B cell (primary cell): ENCODE measurements at regions not wholly inside any gene's neighbourhood (a gene's known extent, or its start where the extent isn't known, plus 50 kb on each side); places are given as distances from the start of the nearest gene placed in this dataset.

Experiments used
- ATAC-seq: fragments of 200-7000 bp; cut with Tn5 transposase; one replicate; pipeline ENCODE4 v1.10.0; 2021; ENCODE audit warnings: low read depth, mild to moderate bottlenecking, moderate number of reproducible peaks, moderate library complexity
- CTCF ChIA-PET: fragments of 350-600 bp; sonication (Branson Sonifier 250); formaldehyde crosslinking; loops from one replicate; lab custom pipeline; 2021; ENCODE audit warnings: antibody characterized with exemption, inconsistent platforms; lab: Charles Lee
- POLR2A ChIA-PET: fragments of 350-600 bp; sonication (Branson Sonifier 250); formaldehyde crosslinking; loops from one replicate; lab custom pipeline; 2021; ENCODE audit warnings: antibody characterized with exemption; lab: Charles Lee
- DNase-seq: peaks from one replicate; pipeline ENCODE4 v3.0.0; 2013
- H2AFZ ChIP-seq: 2 replicates; pipeline ENCODE4 v1.6.1; 2012; ENCODE audit warnings: mild to moderate bottlenecking, low read depth, low read length; ENCODE audit not compliant: insufficient read depth, poor library complexity, severe bottlenecking
- H3K27ac ChIP-seq, 2 donors: 1 replicate in 1 of 2; 2 replicates in 1 of 2; pipeline ENCODE4 v1.5.1; 2012 to 2013; ENCODE audit warnings: low read length in 2 of 2, mild to moderate bottlenecking in 2 of 2, moderate library complexity in 1 of 2
- H3K27me3 ChIP-seq, 4 experiments: fragments of 200-600 bp in 1 of 4; sonication (generic) in 1 of 4; replicated peaks in 1 of 4; 1 replicate in 2 of 4; 2 replicates in 2 of 4; pipeline versions ENCODE4 v1.6.1 to v1.7.0; 2013 to 2016; ENCODE audit warnings: low read length in 3 of 4, mild to moderate bottlenecking in 2 of 4, mixed read lengths in 1 of 4, moderate library complexity in 1 of 4; ENCODE audit not compliant: insufficient read depth in 4 of 4, control insufficient read depth in 3 of 4; ENCODE audit errors: control extremely low read depth in 1 of 4
- H3K36me3 ChIP-seq, 2 experiments: replicated peaks in 1 of 2; 1 replicate in 1 of 2; 2 replicates in 1 of 2; pipeline versions ENCODE4 v1.6.1 to v1.7.1; 2013; ENCODE audit warnings: low read length in 1 of 2; ENCODE audit not compliant: insufficient read depth in 2 of 2, control insufficient read depth in 1 of 2; ENCODE audit errors: control extremely low read depth in 1 of 2, extremely low read depth in 1 of 2
- H3K4me1 ChIP-seq, 2 donors: fragments of 200-600 bp in 1 of 2; sonication (generic) in 1 of 2; 1 replicate in 1 of 2; 2 replicates in 1 of 2; pipeline versions ENCODE4 v1.5.1 to v1.6.1; 2013 to 2017; ENCODE audit warnings: low read length in 2 of 2; ENCODE audit not compliant: control insufficient read depth in 2 of 2, insufficient read depth in 2 of 2
- H3K4me2 ChIP-seq: replicated peaks from 2 replicates; pipeline ENCODE3; 2012; ENCODE audit warnings: mild to moderate bottlenecking, low read depth, low read length; ENCODE audit not compliant: poor library complexity, severe bottlenecking
- H3K4me3 ChIP-seq, 5 experiments: fragments of 200-600 bp in 1 of 5; sonication (generic) in 1 of 5; 1 replicate in 3 of 5; 2 replicates in 2 of 5; pipeline versions ENCODE4 v1.5.1 to v1.7.0; 2011 to 2016; ENCODE audit warnings: low read length in 4 of 5, mild to moderate bottlenecking in 4 of 5, low read depth in 2 of 5, control low read depth in 1 of 5, moderate library complexity in 1 of 5; ENCODE audit not compliant: insufficient read depth in 1 of 5; ENCODE audit errors: control extremely low read depth in 1 of 5, extremely low read depth in 1 of 5
- H3K79me2 ChIP-seq: fragments of 200-600 bp; sonication (generic); one replicate; pipeline ENCODE4 v1.6.0; 2016; ENCODE audit warnings: low read length; ENCODE audit not compliant: control insufficient read depth, insufficient read depth
- H3K9ac ChIP-seq: fragments of 200-600 bp; sonication (generic); 2 replicates; pipeline ENCODE4 v1.6.1; 2017; ENCODE audit warnings: mild to moderate bottlenecking, low read length, moderate library complexity
- H3K9me3 ChIP-seq, 3 donors: one replicate each; pipeline versions ENCODE4 v1.6.1 to v1.7.1; 2013; ENCODE audit warnings: low read length in 2 of 3; ENCODE audit not compliant: control insufficient read depth in 2 of 3, insufficient read depth in 1 of 3; ENCODE audit errors: control extremely low read depth in 1 of 3
- H4K20me1 ChIP-seq: 2 replicates; pipeline ENCODE4 v1.6.0; 2012; ENCODE audit warnings: mild to moderate bottlenecking, low read length; ENCODE audit not compliant: insufficient read depth, control insufficient read depth, poor library complexity, severe bottlenecking
- H3K27ac Mint-ChIP-seq: one replicate; pipeline ENCODE4 v1.8.0; 2021; ENCODE audit warnings: mixed read lengths
- H3K27me3 Mint-ChIP-seq: one replicate; pipeline ENCODE4 v1.8.0; 2021; ENCODE audit warnings: mixed read lengths
- H3K4me1 Mint-ChIP-seq: one replicate; pipeline ENCODE4 v1.8.0; 2021; ENCODE audit warnings: mixed read lengths
- H3K4me3 Mint-ChIP-seq: one replicate; pipeline ENCODE4 v1.8.0; 2021; ENCODE audit warnings: mixed read lengths
- H3K9me3 Mint-ChIP-seq: one replicate; pipeline ENCODE4 v1.8.0; 2022; ENCODE audit warnings: mixed read lengths; ENCODE audit not compliant: insufficient read depth
- CTCF ChIP-seq: fragments of 200-600 bp; IDR thresholded peaks from one replicate; pipeline ENCODE4 v1.8.0; 2022; ENCODE audit warnings: antibody characterized with exemption, mild to moderate bottlenecking
- EZH2 ChIP-seq: IDR thresholded peaks from 2 replicates; pipeline ENCODE4 v1.6.1; 2012; ENCODE audit warnings: borderline replicate concordance, low read depth, mild to moderate bottlenecking, moderate library complexity, low read length; ENCODE audit not compliant: insufficient read depth, poor library complexity, severe bottlenecking
- WGBS: methylation state at CpG from one replicate; pipeline ENCODE4 v1.1.5; 2013; ENCODE audit warnings: missing lambda C conversion rate; ENCODE audit not compliant: insufficient coverage; 5-methylcytosine and 5-hydroxymethylcytosine counted together
- intact Hi-C: fragments of 100-400 bp; cut with micrococcal nuclease; formaldehyde crosslinking; loops from one replicate; pipeline ENCODE4 v1.10.0; 2022

- Histone ChIP-seq H2AFZ (no peak overlapping the region), H3K27me3 (no peaks in the 10 kb centered on the region), H4K20me1 (no peaks in the 10 kb centered on the region), H3K4me2 (no peak overlapping the region), H3K9ac (no peak overlapping the region), H3K27ac (no peak overlapping the region), H3K9me3 (no peaks in the 10 kb centered on the region), H3K4me1 (no peaks in the 10 kb centered on the region), H3K79me2 (no peaks in the 10 kb centered on the region), H3K4me3 (no peak overlapping the region), H3K36me3 (no peaks in the 10 kb centered on the region)
- DNase-seq (no peak), ATAC-seq (no peak)
- Mint-ChIP-seq H3K9me3 (no peaks in the 10 kb centered on the region), H3K4me1 (no peaks in the 10 kb centered on the region), H3K4me3 (no peak overlapping the region), H3K27me3 (no peaks in the 10 kb centered on the region), H3K27ac (no peak overlapping the region)
- ChIA-PET POLR2A (no interaction called here), CTCF (no interaction called here)
- WGBS = no CpG with 5 or more reads among the region's 1 CpG
- intact Hi-C loops = no loop called here
- no peak for TF ChIP-seq EZH2
- TF ChIP-seq CTCF = no peak
Observed at GRCh38 chr18:34543356-34543755, 166.7 kb upstream of the DTNA start.

DNA sequence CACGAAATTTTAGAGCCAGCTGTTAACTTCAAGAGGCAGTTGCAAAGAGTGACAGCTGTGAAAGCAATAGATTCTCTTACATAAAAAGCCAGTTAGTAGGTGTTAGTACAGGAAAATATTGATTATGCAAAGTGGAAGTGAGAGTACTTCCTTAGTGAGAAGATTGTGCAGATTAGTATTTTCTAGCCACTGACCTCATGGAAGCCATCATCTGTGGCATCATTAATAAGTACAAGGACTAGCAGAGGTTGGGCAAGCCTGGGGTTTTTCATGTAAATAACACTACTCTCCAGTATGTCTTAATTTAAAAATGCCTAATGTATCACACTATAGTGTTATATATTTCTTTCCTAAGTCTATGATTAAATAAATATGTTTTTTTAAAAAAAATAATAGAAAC, 166.2 kb upstream of the DTNA start:
- intact Hi-C loops = no loop called here
- Mint-ChIP-seq H3K27me3 (no peaks in the 10 kb centered on the region), H3K4me3 (no peak overlapping the region), H3K27ac (no peak overlapping the region), H3K9me3 (no peaks in the 10 kb centered on the region), H3K4me1 (no peaks in the 10 kb centered on the region)
- no peak for DNase-seq
- no CpG with 5 or more reads among the region's 1 CpG for WGBS
- no peaks in the 10 kb centered on the region for H3K4me1 ChIP-seq
- H3K36me3 ChIP-seq = no peaks in the 10 kb centered on the region
- H3K27me3 ChIP-seq = no peaks in the 10 kb centered on the region
- no peak overlapping the region for H2AFZ ChIP-seq
- ChIA-PET CTCF (no interaction called here), POLR2A (no interaction called here)
- no peak overlapping the region for H3K4me3 ChIP-seq
- no peaks in the 10 kb centered on the region for H3K79me2 ChIP-seq
- H3K9me3 ChIP-seq = no peaks in the 10 kb centered on the region
- H3K9ac ChIP-seq = no peak overlapping the region
- H3K4me2 ChIP-seq = no peak overlapping the region
- ATAC-seq = no peak
- no peak overlapping the region for H3K27ac ChIP-seq
- TF ChIP-seq CTCF (no peak), EZH2 (no peak)
- H4K20me1 ChIP-seq = no peaks in the 10 kb centered on the region
